ENCODE measurements at regions not wholly inside any gene's neighbourhood (a gene's known extent, or its start where the extent isn't known, plus 50 kb on each side); places are given as distances from the start of the nearest gene placed in this dataset.

- no peaks in the 10 kb centered on the region for H3K9me3 ChIP-seq
- H3K4me3 ChIP-seq = no peak overlapping the region
- WGBS, 2 donors (ENCODE audit: low coverage in 1 of 2) = 33 to 85% methylated on average over 1 of the region's 1 CpG
- TF ChIP-seq CTCF (IDR thresholded peaks at IDR 0.05) (no peak), POLR2A (IDR thresholded peaks at IDR 0.05) (no peak), POLR2AphosphoS5 (IDR thresholded peaks at IDR 0.05) (no peak), EP300 (IDR thresholded peaks at IDR 0.05; ENCODE audit: low read depth) (no peak)
- H3K27me3 ChIP-seq = no peaks in the 10 kb centered on the region
- intact Hi-C loops (cut with DNase I; ENCODE audit: low total_unique reads) = no loop called here
- no peaks in the 10 kb centered on the region for H3K4me1 ChIP-seq
- no peak overlapping the region for H3K27ac ChIP-seq
- in situ Hi-C loops (cut with MboI; ENCODE audit: low pct_ligation_motif_present in 1 of 4, low pct_unique_long_range_greater_than_20kb in 1 of 4, low sequenced_read_pairs in 3 of 4) = no loop called here
- no peaks in the 10 kb centered on the region for H3K36me3 ChIP-seq
- no peak for DNase-seq
Measured at GRCh38 chr1:209500993-209501392, 82.5 kb upstream of the CAMK1G start.

- no peak for DNase-seq
- intact Hi-C loops (cut with DNase I; ENCODE audit: low total_unique reads) (no loop called here), in situ Hi-C loops (cut with MboI; ENCODE audit: low pct_ligation_motif_present in 1 of 4, low pct_unique_long_range_greater_than_20kb in 1 of 4, low sequenced_read_pairs in 3 of 4) (no loop called here)
- Histone ChIP-seq H3K36me3 (no peaks in the 10 kb centered on the region), H3K27ac (no peak overlapping the region), H3K27me3 (no peaks in the 10 kb centered on the region), H3K9me3 (no peaks in the 10 kb centered on the region), H3K4me3 (no peak overlapping the region), H3K4me1 (no peaks in the 10 kb centered on the region)
- WGBS, 2 donors (ENCODE audit: low coverage in 1 of 2) = 78 to 89% methylated on average over 1 of the region's 1 CpG
- TF ChIP-seq CTCF (IDR thresholded peaks at IDR 0.05) = no peak
- no peak for TF ChIP-seq POLR2A (IDR thresholded peaks at IDR 0.05)
- no peak for TF ChIP-seq EP300 (IDR thresholded peaks at IDR 0.05; ENCODE audit: low read depth)
- TF ChIP-seq POLR2AphosphoS5 (IDR thresholded peaks at IDR 0.05) = no peak
Measured at GRCh38 chr1:209503196-209503595, 80.3 kb upstream of the CAMK1G start.

DNA sequence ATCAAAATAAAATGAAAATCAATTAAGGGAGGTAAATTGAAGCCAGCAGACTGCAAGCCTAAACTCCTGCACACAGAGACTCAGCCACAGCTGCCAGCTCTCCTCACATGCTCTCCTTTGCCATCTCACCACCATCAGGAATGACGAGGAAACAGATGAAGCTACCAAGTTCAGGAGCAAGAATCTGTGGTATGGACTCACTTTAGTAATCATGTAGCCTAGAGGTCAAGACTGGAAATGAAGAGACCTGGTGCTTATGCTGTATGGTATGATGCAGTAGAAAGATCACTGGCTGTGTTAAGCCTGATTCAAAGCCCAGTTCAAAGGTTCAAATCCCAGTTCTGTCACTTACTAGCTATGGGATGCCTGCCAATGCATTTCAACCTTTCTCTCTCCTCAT is 78.9 kb upstream of the CAMK1G start:
- TF ChIP-seq POLR2A (IDR thresholded peaks at IDR 0.05) (no peak), POLR2AphosphoS5 (IDR thresholded peaks at IDR 0.05) (no peak), CTCF (IDR thresholded peaks at IDR 0.05) (no peak), EP300 (IDR thresholded peaks at IDR 0.05; ENCODE audit: low read depth) (no peak)
- in situ Hi-C loops (cut with MboI; ENCODE audit: low pct_ligation_motif_present in 1 of 4, low pct_unique_long_range_greater_than_20kb in 1 of 4, low sequenced_read_pairs in 3 of 4) = no loop called here
- no peak for DNase-seq
- no peak overlapping the region for H3K4me3 ChIP-seq
- WGBS, 2 donors (ENCODE audit: low coverage in 1 of 2) = 33 to 76% methylated on average over 1 of the region's 1 CpG
- intact Hi-C loops (cut with DNase I; ENCODE audit: low total_unique reads) = no loop called here
- no peaks in the 10 kb centered on the region for H3K9me3 ChIP-seq
- H3K36me3 ChIP-seq = no peaks in the 10 kb centered on the region
- H3K27ac ChIP-seq = no peak overlapping the region
- H3K4me1 ChIP-seq = no peaks in the 10 kb centered on the region
- no peaks in the 10 kb centered on the region for H3K27me3 ChIP-seq

- in situ Hi-C loops (cut with MboI; ENCODE audit: low pct_ligation_motif_present in 1 of 4, low pct_unique_long_range_greater_than_20kb in 1 of 4, low sequenced_read_pairs in 3 of 4) = no loop called here
- no peak overlapping the region for H3K27ac ChIP-seq
- H3K27me3 ChIP-seq = no peaks in the 10 kb centered on the region
- H3K4me1 ChIP-seq = no peaks in the 10 kb centered on the region
- no peak for DNase-seq
- no peak overlapping the region for H3K4me3 ChIP-seq
- intact Hi-C loops (cut with DNase I; ENCODE audit: low total_unique reads) = no loop called here
- no peaks in the 10 kb centered on the region for H3K36me3 ChIP-seq
- WGBS, 2 donors (ENCODE audit: low coverage in 1 of 2) = 71 to 80% methylated on average over 1 of the region's 1 CpG
- no peaks in the 10 kb centered on the region for H3K9me3 ChIP-seq
- no peak for TF ChIP-seq EP300 (IDR thresholded peaks at IDR 0.05; ENCODE audit: low read depth)
- TF ChIP-seq CTCF (IDR thresholded peaks at IDR 0.05) = no peak
- no peak for TF ChIP-seq POLR2A (IDR thresholded peaks at IDR 0.05)
- no peak for TF ChIP-seq POLR2AphosphoS5 (IDR thresholded peaks at IDR 0.05)
Measured at GRCh38 chr1:209505044-209505443, 78.5 kb upstream of the CAMK1G start.
